Colonic mucosa (tissue), 4 donors: ENCODE measurements at regions not wholly inside any gene's neighbourhood (a gene's known extent, or its start where the extent isn't known, plus 50 kb on each side); places are given as distances from the start of the nearest gene placed in this dataset.

Experiments
- DNase-seq: peaks from one replicate; pipeline ENCODE4 v3.0.0-alpha.2; 2020
- H3K27ac ChIP-seq: fragments of 200-600 bp; one replicate; pipeline ENCODE4 v1.8.0; 2021
- H3K27me3 ChIP-seq: fragments of 200-600 bp; one replicate; pipeline ENCODE4 v1.8.0; 2021
- H3K36me3 ChIP-seq: fragments of 200-600 bp; one replicate; pipeline ENCODE4 v1.8.0; 2021
- H3K4me1 ChIP-seq: fragments of 200-600 bp; one replicate; pipeline ENCODE4 v1.8.0; 2021; ENCODE audit warnings: mild to moderate bottlenecking
- H3K4me3 ChIP-seq: fragments of 200-600 bp; one replicate; pipeline ENCODE4 v1.8.0; 2021
- H3K9ac ChIP-seq, 2 donors: one replicate each; pipeline ENCODE4 v1.7.0; 2013; ENCODE audit warnings: control low read depth in 2 of 2, low read depth in 2 of 2, low read length in 2 of 2
- H3K9me3 ChIP-seq: fragments of 200-600 bp; one replicate; pipeline ENCODE4 v1.8.0; 2021
- CTCF ChIP-seq: fragments of 200-600 bp; IDR thresholded peaks from one replicate; pipeline ENCODE4 v1.8.0; 2022; ENCODE audit warnings: antibody characterized with exemption, mild to moderate bottlenecking
- intact Hi-C: fragments of 100-400 bp; cut with DNase I; formaldehyde crosslinking; loops from one replicate; pipeline ENCODE4 v1.14.1; 2022
- donor health status: healthy.
- donor health status: DM: no; HTN: no; CAD: no.
- donor health status: DM: no; HTN: no; CAD: no.

- H3K9me3 ChIP-seq, result no peaks in the 10 kb centered on the region
- H3K27ac ChIP-seq, result no peak overlapping the region
- H3K36me3 ChIP-seq, result no peaks in the 10 kb centered on the region
- DNase-seq, result no peak
- no peaks in the 10 kb centered on the region for H3K27me3 ChIP-seq
- intact Hi-C loops, result loop anchor here (10.0 kb wide), 1 partner anchor 85 kb away; no protein-coding TSS in a partner anchor
- no peak overlapping the region for H3K4me3 ChIP-seq
- H3K4me1 ChIP-seq, result peaks cover 12% of the 10 kb centered on the region
- no peak for TF ChIP-seq CTCF
- H3K9ac ChIP-seq, result no peak overlapping the region
Observed at GRCh38 chr4:186939766-186940165, 216.1 kb upstream of the FAT1 start.

GRCh38 chr4:186940476-186940875 lies 216.8 kb upstream of the FAT1 start:
- no peak for DNase-seq
- no peaks in the 10 kb centered on the region for H3K9me3 ChIP-seq
- no peak overlapping the region for H3K4me3 ChIP-seq
- no peak for TF ChIP-seq CTCF
- H3K27ac ChIP-seq, result no peak overlapping the region
- intact Hi-C loops, result no loop called here
- H3K4me1 ChIP-seq, result peaks cover 12% of the 10 kb centered on the region
- no peaks in the 10 kb centered on the region for H3K36me3 ChIP-seq
- no peak overlapping the region for H3K9ac ChIP-seq
- H3K27me3 ChIP-seq, result no peaks in the 10 kb centered on the region

GRCh38 chr4:186942758-186943377 lies 219.2 kb upstream of the FAT1 start:
- DNase-seq, result peak; percentile 63
- intact Hi-C loops, result no loop called here
- peak overlapping the region; percentile 30 for H3K27ac ChIP-seq
- no peaks in the 10 kb centered on the region for H3K27me3 ChIP-seq
- no peak overlapping the region for H3K4me3 ChIP-seq
- H3K36me3 ChIP-seq, result no peaks in the 10 kb centered on the region
- no peak overlapping the region for H3K9ac ChIP-seq
- no peaks in the 10 kb centered on the region for H3K9me3 ChIP-seq
- H3K4me1 ChIP-seq, result peaks cover 16% of the 10 kb centered on the region
- TF ChIP-seq CTCF, result no peak

- H3K27me3 ChIP-seq, result no peaks in the 10 kb centered on the region
- H3K4me1 ChIP-seq, result peaks cover 16% of the 10 kb centered on the region
- no peaks in the 10 kb centered on the region for H3K36me3 ChIP-seq
- intact Hi-C loops, result no loop called here
- peak; percentile 48 for DNase-seq
- H3K27ac ChIP-seq, result peak overlapping the region; percentile 30
- TF ChIP-seq CTCF, result no peak
- H3K9me3 ChIP-seq, result no peaks in the 10 kb centered on the region
- no peak overlapping the region for H3K9ac ChIP-seq
- no peak overlapping the region for H3K4me3 ChIP-seq
Observed at GRCh38 chr4:186943411-186943810, 219.8 kb upstream of the FAT1 start.

- H3K4me3 ChIP-seq, result no peak overlapping the region
- H3K9me3 ChIP-seq, result no peaks in the 10 kb centered on the region
- peak; percentile 59 for DNase-seq
- peaks cover 16% of the 10 kb centered on the region for H3K4me1 ChIP-seq
- H3K27ac ChIP-seq, result no peak overlapping the region
- no peak overlapping the region for H3K9ac ChIP-seq
- TF ChIP-seq CTCF, result no peak
- no peaks in the 10 kb centered on the region for H3K27me3 ChIP-seq
- no peaks in the 10 kb centered on the region for H3K36me3 ChIP-seq
- intact Hi-C loops, result no loop called here
Observed at GRCh38 chr4:186946136-186946535, 222.5 kb upstream of the FAT1 start.
